Endothelial cell (in vitro differentiated cells): ENCODE measurements at regions not wholly inside any gene's neighbourhood (a gene's known extent, or its start where the extent isn't known, plus 50 kb on each side); places are given as distances from the start of the nearest gene placed in this dataset.

ENCODE experiments used
- DNase-seq: peaks from one replicate; pipeline ENCODE4 v3.0.0; 2021; ENCODE audit warnings: low spot score
- H3K27ac Mint-ChIP-seq: one replicate; pipeline ENCODE4 v1.8.0; 2021; ENCODE audit warnings: mixed read lengths, inconsistent platforms; ENCODE audit not compliant: unreplicated experiment
- H3K27me3 Mint-ChIP-seq: one replicate; pipeline ENCODE4 v1.8.0; 2021; ENCODE audit warnings: mild to moderate bottlenecking, moderate library complexity, mixed read lengths, inconsistent platforms; ENCODE audit not compliant: unreplicated experiment
- H3K36me3 Mint-ChIP-seq: one replicate; pipeline ENCODE4 v1.8.0; 2021; ENCODE audit warnings: mild to moderate bottlenecking, low read depth, mixed read lengths, inconsistent platforms; ENCODE audit not compliant: unreplicated experiment
- H3K4me1 Mint-ChIP-seq: one replicate; pipeline ENCODE4 v1.8.0; 2021; ENCODE audit warnings: mild to moderate bottlenecking, mixed read lengths, inconsistent platforms; ENCODE audit not compliant: unreplicated experiment
- H3K4me3 Mint-ChIP-seq: one replicate; pipeline ENCODE4 v1.8.0; 2021; ENCODE audit warnings: mild to moderate bottlenecking, mixed read lengths, inconsistent platforms; ENCODE audit not compliant: unreplicated experiment
- H3K9me3 Mint-ChIP-seq: one replicate; pipeline ENCODE4 v1.8.0; 2021; ENCODE audit warnings: mixed read lengths, inconsistent platforms; ENCODE audit not compliant: unreplicated experiment
- TF ChIP-seq, protein P1 (sequence below): fragments of 200-600 bp; sonication (generic); IDR thresholded peaks from one replicate; pipeline ENCODE4 v1.5.0; 2021; ENCODE audit warnings: antibody characterized with exemption; ENCODE audit not compliant: unreplicated experiment

DNA sequence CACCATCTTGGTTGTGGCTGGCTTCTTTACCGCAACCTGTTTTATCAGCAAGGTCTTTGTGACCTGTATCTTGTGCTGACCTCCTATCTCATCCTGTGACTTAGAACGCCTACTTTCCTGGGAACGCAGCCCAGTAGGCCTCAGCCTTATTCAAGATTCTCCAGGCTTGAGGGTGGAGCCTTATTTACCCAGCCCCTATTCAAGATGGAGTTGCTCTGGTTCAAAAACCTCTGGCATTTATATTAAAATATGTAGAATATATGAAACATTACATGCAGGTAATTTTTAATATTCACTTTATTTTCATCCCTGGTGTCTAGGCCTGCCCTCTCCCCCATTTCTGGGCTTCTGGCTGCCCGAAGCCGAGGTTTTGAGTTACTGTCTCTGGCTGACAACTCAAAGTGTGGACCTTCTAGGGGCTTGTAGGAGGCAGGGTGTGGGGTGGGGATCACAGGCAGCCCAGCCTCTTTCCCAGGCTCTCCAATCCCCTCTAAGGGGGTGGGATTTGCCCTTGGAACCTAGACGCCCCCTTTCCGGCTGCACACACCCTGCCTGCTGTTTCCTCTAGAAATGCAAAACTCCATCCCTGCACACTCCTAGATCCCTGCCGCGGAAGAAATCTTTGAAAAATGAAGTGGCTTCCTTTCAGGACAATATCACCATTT lies 152.0 kb downstream of the KCNJ12 start:
- no peak for DNase-seq
- Mint-ChIP-seq H3K4me3 (no peak overlapping the region), H3K36me3 (no peaks in the 10 kb centered on the region), H3K27me3 (no peaks in the 10 kb centered on the region), H3K9me3 (no peaks in the 10 kb centered on the region), H3K4me1 (peaks cover 3% of the 10 kb centered on the region), H3K27ac (no peak overlapping the region)
- TF ChIP-seq, protein P1, sequence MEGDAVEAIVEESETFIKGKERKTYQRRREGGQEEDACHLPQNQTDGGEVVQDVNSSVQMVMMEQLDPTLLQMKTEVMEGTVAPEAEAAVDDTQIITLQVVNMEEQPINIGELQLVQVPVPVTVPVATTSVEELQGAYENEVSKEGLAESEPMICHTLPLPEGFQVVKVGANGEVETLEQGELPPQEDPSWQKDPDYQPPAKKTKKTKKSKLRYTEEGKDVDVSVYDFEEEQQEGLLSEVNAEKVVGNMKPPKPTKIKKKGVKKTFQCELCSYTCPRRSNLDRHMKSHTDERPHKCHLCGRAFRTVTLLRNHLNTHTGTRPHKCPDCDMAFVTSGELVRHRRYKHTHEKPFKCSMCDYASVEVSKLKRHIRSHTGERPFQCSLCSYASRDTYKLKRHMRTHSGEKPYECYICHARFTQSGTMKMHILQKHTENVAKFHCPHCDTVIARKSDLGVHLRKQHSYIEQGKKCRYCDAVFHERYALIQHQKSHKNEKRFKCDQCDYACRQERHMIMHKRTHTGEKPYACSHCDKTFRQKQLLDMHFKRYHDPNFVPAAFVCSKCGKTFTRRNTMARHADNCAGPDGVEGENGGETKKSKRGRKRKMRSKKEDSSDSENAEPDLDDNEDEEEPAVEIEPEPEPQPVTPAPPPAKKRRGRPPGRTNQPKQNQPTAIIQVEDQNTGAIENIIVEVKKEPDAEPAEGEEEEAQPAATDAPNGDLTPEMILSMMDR, result no peak

GRCh38 chr17:21530311-21530710 lies 154.2 kb downstream of the KCNJ12 start:
- H3K9me3 Mint-ChIP-seq, result no peaks in the 10 kb centered on the region
- H3K4me3 Mint-ChIP-seq, result no peak overlapping the region
- H3K27me3 Mint-ChIP-seq, result no peaks in the 10 kb centered on the region
- H3K36me3 Mint-ChIP-seq, result peaks cover 6% of the 10 kb centered on the region
- DNase-seq, result no peak
- peaks cover 3% of the 10 kb centered on the region for H3K4me1 Mint-ChIP-seq
- TF ChIP-seq, protein P1, result no peak
- no peak overlapping the region for H3K27ac Mint-ChIP-seq

- TF ChIP-seq, protein P1, result no peak
- H3K4me1 Mint-ChIP-seq, result peaks cover 3% of the 10 kb centered on the region
- peaks cover 8% of the 10 kb centered on the region for H3K36me3 Mint-ChIP-seq
- H3K27me3 Mint-ChIP-seq, result no peaks in the 10 kb centered on the region
- DNase-seq, result no peak
- no peak overlapping the region for H3K27ac Mint-ChIP-seq
- H3K9me3 Mint-ChIP-seq, result no peaks in the 10 kb centered on the region
- no peak overlapping the region for H3K4me3 Mint-ChIP-seq
These were observed 154.7 kb downstream of the KCNJ12 start for GRCh38 chr17:21530841-21531240.

- TF ChIP-seq, protein P1, result no peak
- Mint-ChIP-seq H3K36me3 (peaks cover 8% of the 10 kb centered on the region), H3K4me3 (no peak overlapping the region), H3K9me3 (no peaks in the 10 kb centered on the region), H3K27ac (no peak overlapping the region), H3K27me3 (no peaks in the 10 kb centered on the region), H3K4me1 (peaks cover 3% of the 10 kb centered on the region)
- DNase-seq, result no peak
These were observed 156.7 kb downstream of the KCNJ12 start for GRCh38 chr17:21532763-21533385.

DNA sequence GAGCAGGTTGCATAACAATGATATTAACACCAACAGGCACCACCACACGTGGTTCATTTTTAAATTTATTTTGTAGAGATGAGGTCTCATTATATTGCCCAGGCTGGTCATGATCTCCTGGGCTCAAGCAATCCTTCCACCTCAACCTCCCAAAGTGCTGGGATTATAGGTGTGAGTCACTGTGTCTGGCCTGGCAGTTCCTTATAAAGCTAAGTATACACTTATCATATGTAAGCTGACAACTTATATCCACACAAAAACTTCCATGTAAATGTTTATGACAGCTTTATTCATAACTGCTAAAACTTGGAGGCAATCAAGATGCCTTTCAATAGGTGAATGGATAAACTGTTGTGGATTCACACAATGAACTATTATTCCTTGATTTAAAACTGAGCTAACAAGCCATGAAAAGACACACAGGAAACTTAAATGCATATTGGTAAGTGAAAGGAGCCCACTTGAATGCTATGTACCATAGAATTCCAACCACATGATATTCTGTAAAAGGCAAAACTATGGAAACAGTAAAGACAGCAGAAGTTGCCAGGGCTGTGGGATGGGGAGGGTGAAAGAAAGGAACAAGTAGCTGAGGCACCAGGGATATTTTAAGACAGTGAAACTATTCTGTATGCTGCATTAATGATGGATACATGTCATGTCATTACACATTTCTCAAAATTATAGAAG lies 156.5 kb upstream of the KCNJ18 start:
- Mint-ChIP-seq H3K27ac (no peak overlapping the region), H3K27me3 (no peaks in the 10 kb centered on the region), H3K4me1 (no peaks in the 10 kb centered on the region), H3K9me3 (no peaks in the 10 kb centered on the region), H3K36me3 (peaks cover 8% of the 10 kb centered on the region), H3K4me3 (no peak overlapping the region)
- TF ChIP-seq, protein P1, result no peak
- DNase-seq, result no peak
